GM23248 (cell line): ENCODE measurements at regions not wholly inside any gene's neighbourhood (a gene's known extent, or its start where the extent isn't known, plus 50 kb on each side); places are given as distances from the start of the nearest gene placed in this dataset.

ENCODE experiments used
- EZH2 ChIP-seq: fragments of 200-600 bp; sonication (generic); IDR thresholded peaks from 2 replicates; pipeline ENCODE4 v1.6.1; 2018; ENCODE audit warnings: antibody characterized with exemption, mild to moderate bottlenecking; ENCODE audit not compliant: insufficient read depth, poor library complexity, severe bottlenecking
- EZH2phosphoT487 ChIP-seq: fragments of 200-600 bp; sonication (generic); IDR thresholded peaks from 2 replicates; pipeline ENCODE4 v1.6.1; 2018; ENCODE audit warnings: antibody characterized with exemption, moderate library complexity, mild to moderate bottlenecking, low read depth; ENCODE audit not compliant: insufficient read depth

GRCh38 chr6:99132026-99132635 lies 184.4 kb upstream of the FBXL4 start:
- no peak for TF ChIP-seq EZH2
- no peak for TF ChIP-seq EZH2phosphoT487
